Loucy (cell line): ENCODE measurements at regions not wholly inside any gene's neighbourhood (a gene's known extent, or its start where the extent isn't known, plus 50 kb on each side); places are given as distances from the start of the nearest gene placed in this dataset.

Source experiments
- H2AFZ ChIP-seq: fragments of 200-600 bp; sonication (generic); 2 replicates; pipeline ENCODE4 v1.6.0; 2016; ENCODE audit warnings: antibody characterized with exemption, mild to moderate bottlenecking, low read length, moderate library complexity
- H3F3A ChIP-seq: fragments of 200-600 bp; 2 replicates; pipeline ENCODE4 v1.6.0; 2016; ENCODE audit warnings: antibody characterized with exemption, low read depth, mild to moderate bottlenecking
- H3K27me3 ChIP-seq: fragments of 200-600 bp; sonication (generic); 2 replicates; pipeline ENCODE4 v1.6.1; 2014; ENCODE audit warnings: low read length, mild to moderate bottlenecking; ENCODE audit not compliant: insufficient read depth, poor library complexity, severe bottlenecking
- H3K36me3 ChIP-seq: fragments of 200-600 bp; sonication (generic); 2 replicates; pipeline ENCODE4 v1.6.1; 2016; ENCODE audit warnings: low read length; ENCODE audit not compliant: insufficient read depth
- H3K4me1 ChIP-seq: fragments of 200-600 bp; sonication (generic); 2 replicates; pipeline ENCODE4 v1.5.1; 2014; ENCODE audit warnings: low read length, mild to moderate bottlenecking; ENCODE audit not compliant: insufficient read depth, poor library complexity, severe bottlenecking
- H3K4me2 ChIP-seq: fragments of 200-600 bp; sonication (generic); 2 replicates; pipeline ENCODE4 v1.6.0; 2014; ENCODE audit warnings: antibody characterized with exemption, low read length, low read depth, mild to moderate bottlenecking; ENCODE audit not compliant: poor library complexity, severe bottlenecking
- H3K4me3 ChIP-seq: fragments of 200-600 bp; sonication (generic); 2 replicates; pipeline ENCODE4 v1.5.1; 2014; ENCODE audit warnings: low read length, mild to moderate bottlenecking, mixed read lengths; ENCODE audit not compliant: poor library complexity, severe bottlenecking
- H3K79me2 ChIP-seq: fragments of 200-600 bp; sonication (generic); 2 replicates; pipeline ENCODE4 v1.6.1; 2014; ENCODE audit warnings: low read length; ENCODE audit not compliant: insufficient read depth
- H3K9ac ChIP-seq: fragments of 200-600 bp; sonication (generic); 2 replicates; pipeline ENCODE4 v1.6.0; 2014; ENCODE audit warnings: mild to moderate bottlenecking, low read depth, low read length, moderate library complexity; ENCODE audit not compliant: poor library complexity, severe bottlenecking
- H3K9me2 ChIP-seq: fragments of 200-600 bp; sonication (generic); replicated peaks from 2 replicates; pipeline ENCODE4 v1.6.1; 2016; ENCODE audit warnings: low read depth, low read length, mixed read lengths
- H3K9me3 ChIP-seq: fragments of 200-600 bp; sonication (generic); 2 replicates; pipeline ENCODE4 v1.6.1; 2014; ENCODE audit warnings: mild to moderate bottlenecking, antibody characterized with exemption, low read length, low read depth; ENCODE audit not compliant: insufficient read depth
- H4K20me1 ChIP-seq: fragments of 200-600 bp; sonication (generic); 2 replicates; pipeline ENCODE4 v1.6.0; 2014; ENCODE audit warnings: antibody characterized with exemption, low read length, mild to moderate bottlenecking; ENCODE audit not compliant: insufficient read depth, poor library complexity, severe bottlenecking
- CTCF ChIP-seq: fragments of 200-600 bp; sonication (generic); conservative IDR thresholded peaks from 2 replicates; pipeline ENCODE4 v1.5.1; 2014; ENCODE audit warnings: mild to moderate bottlenecking, antibody characterized with exemption, low read length
- EZH2phosphoT487 ChIP-seq: fragments of 200-600 bp; IDR thresholded peaks from 2 replicates; pipeline ENCODE4 v1.6.1; 2018; ENCODE audit warnings: antibody characterized with exemption, mild to moderate bottlenecking, moderate library complexity, borderline replicate concordance

GRCh38 chr20:41726727-41727126 lies 108.5 kb upstream of the CHD6 start:
- no peaks in the 10 kb centered on the region for H3K4me1 ChIP-seq
- H2AFZ ChIP-seq, result no peak overlapping the region
- H3K36me3 ChIP-seq, result no peaks in the 10 kb centered on the region

GRCh38 chr20:41719151-41719550 lies 101.0 kb upstream of the CHD6 start:
- H3K36me3 ChIP-seq, result no peaks in the 10 kb centered on the region
- no peak overlapping the region for H3K4me2 ChIP-seq
- H3K4me1 ChIP-seq, result no peaks in the 10 kb centered on the region
- H3K9ac ChIP-seq, result no peak overlapping the region
- no peaks in the 10 kb centered on the region for H3K79me2 ChIP-seq
- H3K27me3 ChIP-seq, result peaks cover 8% of the 10 kb centered on the region
- no peaks in the 10 kb centered on the region for H3K9me3 ChIP-seq
- H2AFZ ChIP-seq, result no peak overlapping the region
- H3K9me2 ChIP-seq, result no peaks in the 10 kb centered on the region
- TF ChIP-seq EZH2phosphoT487 (no peak), CTCF (no peak)
- H4K20me1 ChIP-seq, result no peaks in the 10 kb centered on the region
- no peaks in the 10 kb centered on the region for H3F3A ChIP-seq
- no peak overlapping the region for H3K4me3 ChIP-seq

More at GRCh38 chr20:41726727-41727126, 108.5 kb upstream of the CHD6 start:
- H3K9ac ChIP-seq, result no peak overlapping the region
- H4K20me1 ChIP-seq, result no peaks in the 10 kb centered on the region
- no peaks in the 10 kb centered on the region for H3K9me2 ChIP-seq
- H3F3A ChIP-seq, result no peaks in the 10 kb centered on the region
- no peak for TF ChIP-seq EZH2phosphoT487
- H3K79me2 ChIP-seq, result no peaks in the 10 kb centered on the region
- H3K4me2 ChIP-seq, result no peak overlapping the region
- H3K9me3 ChIP-seq, result no peaks in the 10 kb centered on the region
- no peak overlapping the region for H3K4me3 ChIP-seq
- peaks cover 8% of the 10 kb centered on the region for H3K27me3 ChIP-seq

GRCh38 chr20:41717483-41717882 lies 99.3 kb upstream of the CHD6 start:
- Histone ChIP-seq H3F3A (no peaks in the 10 kb centered on the region), H4K20me1 (no peaks in the 10 kb centered on the region), H3K79me2 (no peaks in the 10 kb centered on the region), H3K9ac (no peak overlapping the region), H3K4me3 (no peak overlapping the region), H3K9me3 (no peaks in the 10 kb centered on the region), H2AFZ (no peak overlapping the region), H3K4me1 (no peaks in the 10 kb centered on the region), H3K9me2 (no peaks in the 10 kb centered on the region), H3K27me3 (peaks cover 8% of the 10 kb centered on the region), H3K36me3 (no peaks in the 10 kb centered on the region), H3K4me2 (no peak overlapping the region)
- TF ChIP-seq EZH2phosphoT487 (no peak), CTCF (no peak)

- Histone ChIP-seq H3K79me2 (no peaks in the 10 kb centered on the region), H3K4me1 (no peaks in the 10 kb centered on the region), H3K27me3 (peaks cover 8% of the 10 kb centered on the region), H2AFZ (no peak overlapping the region), H3K4me2 (no peak overlapping the region), H3K9ac (no peak overlapping the region), H3F3A (no peaks in the 10 kb centered on the region), H3K9me2 (no peaks in the 10 kb centered on the region), H3K9me3 (no peaks in the 10 kb centered on the region), H3K4me3 (no peak overlapping the region), H3K36me3 (no peaks in the 10 kb centered on the region), H4K20me1 (no peaks in the 10 kb centered on the region)
- TF ChIP-seq EZH2phosphoT487, result no peak
- TF ChIP-seq CTCF, result no peak
These were observed 98.7 kb upstream of the CHD6 start for GRCh38 chr20:41716911-41717310.
